Embryonic facial prominence (tissue), 1 donor: ENCODE measurements at regions not wholly inside any gene's neighbourhood (a gene's known extent, or its start where the extent isn't known, plus 50 kb on each side); places are given as distances from the start of the nearest gene placed in this dataset.
"Not testable (repeated sequence)": the region's sequence is repeated elsewhere in the genome, so short reads cannot be mapped to it uniquely, and the experiment has no call there.

Source experiments
- DNase-seq: peaks from one replicate; pipeline ENCODE4 v3.0.0-alpha.2; 2016; ENCODE audit errors: extremely low spot score

- DNase-seq: no peak
Observed at GRCh38 chr4:26044524-26044923, 130.5 kb downstream of the SMIM20 start.

GRCh38 chr4:26044983-26045382 lies 131.0 kb downstream of the SMIM20 start:
- no peak for DNase-seq

- no peak for DNase-seq
Observed at GRCh38 chr4:26047795-26048194, 133.8 kb downstream of the SMIM20 start.

GRCh38 chr4:26048378-26048882 lies 134.4 kb downstream of the SMIM20 start:
- peak; percentile 79 for DNase-seq

- peak; percentile 45 for DNase-seq
Observed at GRCh38 chr4:26048950-26049349, 134.9 kb downstream of the SMIM20 start.

- no peak for DNase-seq
Observed at GRCh38 chr4:26049447-26049846, 135.4 kb downstream of the SMIM20 start.

- no peak for DNase-seq
Observed at GRCh38 chr4:26050212-26050643, 136.2 kb downstream of the SMIM20 start.

- no peak for DNase-seq
Observed at GRCh38 chr4:26050671-26051070, 136.7 kb downstream of the SMIM20 start.

GRCh38 chr4:26051240-26051639 lies 137.2 kb downstream of the SMIM20 start:
- no peak for DNase-seq

- no peak for DNase-seq
Observed at GRCh38 chr4:26052663-26053541, 138.9 kb downstream of the SMIM20 start.

- no peak for DNase-seq
Observed at GRCh38 chr4:26053761-26054160, 139.7 kb downstream of the SMIM20 start.

GRCh38 chr4:26055855-26056254 lies 141.8 kb downstream of the SMIM20 start:
- no peak for DNase-seq

GRCh38 chr4:26056406-26056805 lies 142.4 kb downstream of the SMIM20 start:
- no peak for DNase-seq

- not testable (repeated sequence) for DNase-seq
Observed at GRCh38 chr4:26057839-26058238, 143.8 kb downstream of the SMIM20 start.

- peak; percentile 61 for DNase-seq
Observed at GRCh38 chr4:26058537-26058936, 144.5 kb downstream of the SMIM20 start.

- no peak for DNase-seq
Observed at GRCh38 chr4:26059391-26060154, 145.6 kb downstream of the SMIM20 start.

GRCh38 chr4:26060286-26060685 lies 146.3 kb downstream of the SMIM20 start:
- DNase-seq: no peak

GRCh38 chr4:26061248-26061986 lies 147.4 kb downstream of the SMIM20 start:
- no peak for DNase-seq

- DNase-seq: no peak
Observed at GRCh38 chr4:26062215-26062614, 148.2 kb downstream of the SMIM20 start.

GRCh38 chr4:26064009-26064408 lies 150.0 kb downstream of the SMIM20 start:
- DNase-seq: not testable (repeated sequence)

GRCh38 chr4:26065833-26066232 lies 151.8 kb downstream of the SMIM20 start:
- DNase-seq: no peak

- DNase-seq: no peak
Observed at GRCh38 chr4:26067035-26067434, 153.0 kb downstream of the SMIM20 start.
